Cardiac fibroblast (primary cell): ENCODE measurements at regions not wholly inside any gene's neighbourhood (a gene's known extent, or its start where the extent isn't known, plus 50 kb on each side); places are given as distances from the start of the nearest gene placed in this dataset.

Experiments
- DNase-seq, 2 donors: peaks; one replicate each; pipeline versions ENCODE4 v3.0.0 to v3.0.0-alpha.2; 2010; ENCODE audit warnings: low read depth in 2 of 2
- H3K4me3 ChIP-seq, 2 donors: replicated peaks in 1 of 2; 1 replicate in 1 of 2; 2 replicates in 1 of 2; pipeline ENCODE4 v1.5.1; 2011; ENCODE audit warnings: low read depth in 2 of 2, low read length in 2 of 2, mild to moderate bottlenecking in 2 of 2, moderate library complexity in 1 of 2
- CTCF ChIP-seq: IDR thresholded peaks from one replicate; pipeline ENCODE4 v1.5.1; 2011; ENCODE audit warnings: low read depth, mild to moderate bottlenecking, low read length, inconsistent platforms

GRCh38 chr14:105846312-105846711, 319.9 kb downstream of the TMEM121 start:
- DNase-seq, result no peak
- TF ChIP-seq CTCF, result no peak

DNA sequence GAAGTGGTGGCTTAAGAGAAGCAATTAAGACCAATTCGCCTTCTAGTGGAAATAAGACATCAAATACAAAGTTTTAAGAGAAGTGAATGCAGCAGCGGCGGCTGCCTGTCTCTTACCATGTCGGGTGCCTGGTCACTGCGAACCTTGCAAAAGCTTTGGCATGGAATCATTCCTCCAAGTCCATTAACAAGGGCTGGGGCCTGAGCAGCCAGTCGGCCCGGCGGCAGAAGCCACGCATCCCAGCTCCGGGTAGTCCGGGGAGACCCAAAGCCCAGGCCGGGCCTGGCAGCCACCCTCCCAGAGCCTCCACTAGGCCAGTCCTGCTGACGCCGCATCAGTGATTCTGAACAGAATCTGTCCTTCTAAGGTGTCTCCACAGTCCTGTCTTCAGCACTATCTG, 321.0 kb downstream of the TMEM121 start:
- no peak for TF ChIP-seq CTCF
- H3K4me3 ChIP-seq, result no peak overlapping the region
- DNase-seq, result no peak

More at GRCh38 chr14:105846312-105846711, 319.9 kb downstream of the TMEM121 start:
- H3K4me3 ChIP-seq, result no peak overlapping the region

GRCh38 chr14:105848570-105848969, 322.2 kb downstream of the TMEM121 start:
- TF ChIP-seq CTCF, result no peak

GRCh38 chr14:105849933-105850626, 323.7 kb downstream of the TMEM121 start:
- no peak for DNase-seq
- TF ChIP-seq CTCF, result no peak
- no peak overlapping the region for H3K4me3 ChIP-seq

More at GRCh38 chr14:105848570-105848969, 322.2 kb downstream of the TMEM121 start:
- H3K4me3 ChIP-seq, result no peak overlapping the region
- DNase-seq, result no peak

- DNase-seq, result no peak
- no peak overlapping the region for H3K4me3 ChIP-seq
- no peak for TF ChIP-seq CTCF
These were observed 324.6 kb downstream of the TMEM121 start for GRCh38 chr14:105850853-105851581.

DNA sequence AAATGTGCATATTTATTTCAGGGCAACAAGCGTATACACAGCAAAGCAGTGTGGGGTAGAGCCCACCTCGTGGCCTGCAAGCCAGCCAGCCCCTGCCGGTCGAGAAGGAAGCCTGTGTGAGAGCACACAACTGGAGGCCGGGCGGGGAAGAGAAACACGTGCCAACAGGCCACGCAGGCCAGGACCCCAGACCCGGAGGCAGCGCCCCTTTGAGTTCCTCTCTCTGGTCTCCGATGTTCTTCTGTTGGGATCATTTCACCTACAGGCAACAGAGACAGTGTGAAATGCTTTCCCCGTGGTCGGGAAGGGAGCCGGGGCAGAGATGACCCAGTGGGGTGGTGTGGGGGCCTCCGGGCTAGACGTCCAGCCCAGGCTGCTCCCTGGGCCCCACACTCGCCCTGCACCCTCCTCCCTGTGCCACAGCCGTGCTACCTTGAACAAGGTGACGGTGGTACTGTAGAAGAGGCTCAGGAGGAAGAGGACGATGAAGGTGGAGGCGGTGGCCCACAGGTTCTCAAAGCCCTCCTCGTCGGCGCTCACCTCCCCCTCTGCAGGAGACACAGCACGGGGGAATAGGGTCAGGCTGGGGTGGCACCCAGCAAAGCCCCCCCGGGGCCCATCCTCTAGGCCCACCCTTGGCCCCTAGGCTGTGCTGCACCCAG, 325.5 kb downstream of the TMEM121 start:
- no peak for DNase-seq
- no peak for TF ChIP-seq CTCF
- H3K4me3 ChIP-seq, result no peak overlapping the region
